T-helper 22 cell (primary cell): ENCODE measurements at regions not wholly inside any gene's neighbourhood (a gene's known extent, or its start where the extent isn't known, plus 50 kb on each side); places are given as distances from the start of the nearest gene placed in this dataset.
"Not testable (repeated sequence)": the region's sequence is repeated elsewhere in the genome, so short reads cannot be mapped to it uniquely, and the experiment has no call there.

Source experiments
- DNase-seq: peaks from one replicate; pipeline ENCODE4 v3.0.0-alpha.2; 2020; ENCODE audit warnings: low read depth

DNA sequence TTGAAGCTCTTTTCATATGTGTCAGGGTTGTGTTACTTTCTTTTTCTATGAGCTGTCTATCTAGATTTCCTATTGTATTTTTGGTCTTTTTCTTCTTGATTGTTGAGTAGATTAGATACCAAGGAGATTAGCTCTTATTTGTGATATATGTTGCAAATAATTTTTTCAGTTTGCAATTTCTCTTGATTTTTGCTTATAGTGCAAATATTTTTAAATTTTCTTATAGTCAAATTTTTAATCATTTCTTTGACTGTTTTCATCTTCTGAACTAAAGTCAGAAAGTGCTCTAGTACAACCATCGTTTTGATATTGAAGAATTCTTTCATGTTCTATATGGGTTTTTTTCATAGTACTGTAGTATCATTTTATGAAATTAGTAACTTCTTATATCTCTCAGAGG lies 193.7 kb downstream of the OSTF1 start:
- no peak for DNase-seq

DNA sequence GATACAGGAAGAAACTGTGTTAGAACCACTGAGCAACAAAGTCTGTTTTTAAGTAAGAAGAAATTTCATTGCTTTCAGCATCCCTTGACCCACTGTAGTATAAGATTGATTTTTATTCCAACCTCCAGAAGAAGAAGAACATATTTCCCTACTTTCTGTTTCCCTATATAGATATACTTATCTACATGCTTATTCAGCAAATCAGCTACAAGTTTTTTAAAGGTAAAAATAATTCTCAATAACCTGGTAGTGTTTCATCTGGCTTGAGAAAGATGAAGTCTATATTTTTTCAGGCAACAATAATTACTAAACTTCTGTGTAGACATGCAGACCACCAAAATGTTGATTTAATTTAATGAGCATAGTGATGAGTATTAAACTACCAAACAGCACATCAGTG lies 201.0 kb downstream of the OSTF1 start:
- no peak for DNase-seq

DNA sequence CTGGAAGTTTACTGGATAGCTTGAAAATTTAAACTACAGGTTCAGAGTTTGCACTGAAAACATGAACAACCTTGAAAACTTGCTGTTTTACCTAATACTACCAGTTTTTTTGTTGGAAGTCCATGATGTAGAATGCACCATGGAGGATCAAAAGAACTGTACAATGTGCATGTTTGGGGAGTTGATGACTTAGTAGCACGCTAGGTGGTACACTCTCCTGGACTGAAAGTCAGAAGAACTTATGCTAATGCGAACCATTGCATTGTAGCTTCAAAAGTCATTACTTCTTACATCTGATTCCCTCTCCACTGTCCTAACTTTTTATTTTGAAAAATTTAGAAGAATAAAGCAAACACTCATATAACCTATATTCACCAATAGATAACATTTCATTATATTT lies 211.0 kb downstream of the OSTF1 start:
- no peak for DNase-seq

DNA sequence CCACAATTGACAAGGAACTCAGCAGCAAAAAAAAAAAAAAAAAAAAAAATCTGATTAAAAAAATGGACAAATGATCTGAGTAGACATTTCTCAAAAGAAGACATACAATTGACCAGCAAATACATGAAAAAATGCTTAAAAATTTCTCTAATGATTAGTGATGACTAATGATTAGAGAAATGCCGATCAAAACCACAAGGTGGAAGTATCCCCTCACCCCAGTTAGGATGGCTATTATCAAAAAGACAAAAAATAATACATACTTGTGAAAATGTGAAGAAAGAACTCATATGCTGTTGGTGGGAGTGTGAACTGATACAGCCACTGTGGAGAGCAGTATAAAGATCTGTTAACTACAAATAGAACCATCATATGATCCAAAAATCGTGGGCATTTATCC lies 245.3 kb downstream of the OSTF1 start:
- DNase-seq = no peak

DNA sequence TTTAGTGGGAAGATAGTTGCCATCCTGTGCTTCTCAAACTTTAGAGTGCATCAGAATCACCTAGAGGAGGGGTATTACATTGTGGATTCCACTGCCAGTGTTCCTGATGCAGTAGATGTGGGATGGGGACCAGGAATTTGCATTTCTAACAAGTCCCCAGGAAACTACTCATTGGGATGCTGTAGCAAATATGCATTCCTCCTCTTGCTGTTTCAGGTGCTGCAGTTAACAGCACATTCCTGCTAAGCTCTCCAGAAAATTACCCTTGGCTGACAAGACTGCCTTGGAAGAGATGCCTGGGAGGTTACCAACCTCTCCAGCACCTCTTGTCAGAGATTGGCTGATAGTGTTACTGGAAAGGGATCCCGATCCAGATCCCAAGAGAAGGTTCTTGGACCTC lies 270.5 kb downstream of the OSTF1 start:
- no peak for DNase-seq

DNA sequence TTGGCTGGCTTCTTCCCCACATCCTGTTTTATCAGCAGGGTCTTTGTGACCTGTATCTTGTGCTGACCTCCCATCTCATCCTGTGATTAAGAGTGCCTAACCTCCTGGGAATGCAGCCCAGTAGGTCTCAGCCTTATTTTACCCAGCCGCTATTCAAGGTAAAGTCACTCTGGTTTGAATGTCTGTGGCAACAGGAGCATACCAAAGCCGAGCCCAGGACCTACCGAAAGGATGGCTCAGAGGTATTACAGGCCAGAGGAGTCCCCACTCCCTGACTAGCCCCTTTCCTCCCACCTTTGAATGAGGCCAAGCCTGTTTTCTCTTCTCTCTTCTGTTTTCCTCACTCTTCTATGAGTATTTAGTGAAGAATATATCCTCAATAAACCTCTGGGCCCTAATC lies 271.3 kb downstream of the OSTF1 start:
- DNase-seq = no peak

DNA sequence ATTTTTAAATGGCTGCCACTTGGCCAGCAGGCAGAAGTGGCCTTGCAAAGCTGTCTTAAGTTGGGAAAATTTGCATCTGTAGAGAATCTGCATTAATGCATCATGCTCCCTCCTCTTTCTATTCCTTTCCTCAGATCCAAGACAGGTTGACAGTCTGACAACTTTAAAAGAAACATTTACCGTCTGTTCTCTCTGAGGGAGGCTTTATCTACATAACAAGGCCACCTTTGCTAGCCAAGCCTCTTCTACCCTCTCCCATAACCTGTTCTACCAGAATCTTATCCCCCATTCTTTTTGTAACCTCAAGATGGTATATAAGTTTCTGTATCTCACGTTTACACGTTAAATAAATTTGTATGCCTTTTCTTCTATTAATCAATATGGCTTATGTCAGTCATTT lies 271.9 kb downstream of the OSTF1 start:
- no peak for DNase-seq

DNA sequence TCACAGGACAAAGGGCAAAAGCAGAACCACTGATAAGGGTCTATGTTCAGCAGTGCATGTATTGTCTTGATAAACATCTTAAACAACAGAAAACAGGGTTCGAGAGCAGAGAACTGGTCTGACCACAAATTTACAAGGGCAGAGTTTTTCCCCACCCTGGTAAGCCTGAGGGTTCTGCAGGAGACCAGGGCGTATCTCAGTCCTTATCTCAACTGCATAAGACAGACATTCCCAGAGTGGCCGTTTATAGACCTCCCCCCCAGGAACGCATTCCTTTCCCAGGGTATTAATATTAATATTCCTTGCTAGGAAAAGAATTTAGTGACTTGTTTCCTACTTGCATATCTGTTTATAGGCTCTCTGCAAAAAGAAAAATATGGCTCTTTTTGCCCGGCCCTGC lies 274.1 kb downstream of the OSTF1 start:
- DNase-seq = not testable (repeated sequence)

DNA sequence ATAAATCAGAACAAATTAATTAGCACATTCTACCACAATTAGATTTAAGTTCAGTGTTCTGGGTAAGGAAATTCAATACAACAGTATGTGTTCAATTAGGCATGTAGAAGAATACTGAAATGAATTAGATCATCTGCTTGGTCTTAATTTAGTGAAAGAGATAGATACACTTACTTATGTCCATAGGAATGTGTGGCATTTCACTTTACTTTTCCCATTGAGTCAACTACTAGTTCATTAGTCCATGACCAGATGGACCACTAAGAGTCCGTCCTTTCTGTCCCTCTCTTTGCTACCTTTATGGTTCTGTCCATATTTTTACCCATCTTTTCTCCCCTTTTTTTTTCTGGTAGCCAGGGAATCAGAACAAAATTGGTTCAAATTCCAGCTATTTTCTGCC lies 276.9 kb downstream of the OSTF1 start:
- no peak for DNase-seq

DNA sequence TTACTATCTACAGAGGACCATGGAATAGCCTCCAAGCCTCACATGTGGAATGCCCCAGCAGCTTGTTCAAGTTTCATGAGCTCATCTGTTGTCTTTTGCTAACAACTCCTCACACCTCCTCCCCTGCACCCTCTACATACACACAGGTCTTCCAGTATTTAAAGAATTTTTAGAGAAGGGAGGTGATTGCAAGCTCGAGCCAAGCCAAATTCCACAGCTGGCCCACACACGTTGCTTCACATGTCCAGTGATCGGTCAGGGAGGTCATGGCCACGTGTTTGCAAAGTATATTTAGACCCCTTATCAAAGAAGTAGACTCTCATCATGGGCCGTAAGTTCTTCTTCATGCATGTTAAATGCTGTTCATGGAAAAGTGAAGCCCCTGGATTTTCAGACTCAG lies 281.7 kb downstream of the OSTF1 start:
- DNase-seq = no peak

DNA sequence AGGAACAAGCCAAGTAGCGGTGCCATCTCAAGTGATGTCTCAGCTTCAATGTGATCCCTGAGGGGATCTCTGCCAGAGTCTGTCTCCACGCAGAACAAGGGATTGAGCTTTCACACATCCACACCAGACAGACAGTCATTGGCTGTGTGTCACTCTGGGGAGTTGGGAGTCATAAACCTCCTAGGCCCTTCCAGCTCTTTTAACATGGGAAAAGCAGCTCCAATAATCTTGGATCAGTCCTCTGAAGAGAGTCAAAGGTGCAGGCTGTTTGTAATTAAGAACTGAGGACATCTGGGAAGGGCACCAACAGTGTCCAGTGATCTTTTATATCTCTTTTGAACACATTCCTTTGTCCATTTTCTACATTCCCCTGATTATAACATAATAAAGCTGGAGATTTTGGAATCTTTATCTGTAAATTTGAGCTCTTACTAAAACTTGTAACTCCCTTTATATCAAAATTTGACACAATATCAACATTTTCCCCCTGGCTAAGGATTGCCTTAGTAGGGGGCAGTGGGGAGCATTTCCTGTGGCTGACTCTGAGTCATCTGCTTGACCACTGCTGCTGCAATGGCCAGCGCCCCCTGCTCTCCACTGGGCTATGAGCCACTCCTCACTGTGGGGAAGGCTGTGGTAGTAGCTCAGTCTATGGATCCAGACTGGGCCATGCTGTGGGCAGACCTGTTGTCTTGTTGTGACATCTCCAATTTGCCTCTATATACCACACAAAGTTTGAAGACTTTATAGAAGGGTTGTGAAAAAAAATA lies 284.4 kb downstream of the OSTF1 start:
- DNase-seq = no peak

DNA sequence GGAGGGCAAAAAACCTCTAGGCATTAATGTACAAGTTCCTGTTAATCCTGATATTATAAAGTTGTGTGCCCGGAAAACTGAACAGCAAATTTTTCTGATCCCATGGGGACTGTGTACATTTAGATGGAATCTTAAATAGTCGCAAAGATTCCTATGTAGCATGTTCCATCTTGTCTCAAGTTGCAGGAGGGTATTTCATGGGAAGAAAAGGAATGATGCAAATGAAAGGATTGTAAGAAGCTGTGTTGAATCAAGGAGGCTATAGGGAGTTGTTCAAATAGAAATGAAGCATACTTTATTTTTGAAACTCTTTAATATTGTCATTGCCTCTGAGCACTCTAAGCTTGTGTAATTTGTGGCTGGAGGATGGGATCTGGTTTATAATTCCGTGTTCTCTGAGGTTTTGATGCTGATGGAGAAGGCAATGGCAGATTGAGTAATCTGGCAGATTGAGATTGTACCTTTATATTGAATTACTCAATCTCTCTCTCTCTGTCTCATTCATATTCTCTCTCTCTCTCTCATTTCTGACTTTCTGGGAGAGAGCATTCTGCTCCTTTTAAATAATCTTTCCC lies 288.5 kb downstream of the OSTF1 start:
- no peak for DNase-seq

DNA sequence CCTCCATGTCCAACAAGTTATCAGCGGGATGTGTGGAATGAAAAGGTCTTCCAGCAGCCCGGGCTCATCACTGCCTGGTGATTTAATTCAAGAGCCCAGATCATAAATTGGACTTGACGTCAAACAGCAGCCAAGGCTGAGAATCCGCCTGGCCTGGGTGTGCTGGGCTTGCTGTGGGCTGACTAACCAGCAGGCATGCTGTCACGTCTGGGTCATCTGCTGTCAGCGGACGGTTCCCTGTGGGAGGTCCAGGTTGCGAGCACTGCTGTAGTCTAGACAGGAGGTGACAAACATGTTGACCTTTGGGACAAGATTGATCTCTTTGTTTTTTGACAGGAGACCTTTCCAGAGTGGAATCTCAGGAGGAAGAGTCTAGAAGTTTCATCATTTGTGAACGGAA lies 289.7 kb downstream of the OSTF1 start:
- DNase-seq = no peak

DNA sequence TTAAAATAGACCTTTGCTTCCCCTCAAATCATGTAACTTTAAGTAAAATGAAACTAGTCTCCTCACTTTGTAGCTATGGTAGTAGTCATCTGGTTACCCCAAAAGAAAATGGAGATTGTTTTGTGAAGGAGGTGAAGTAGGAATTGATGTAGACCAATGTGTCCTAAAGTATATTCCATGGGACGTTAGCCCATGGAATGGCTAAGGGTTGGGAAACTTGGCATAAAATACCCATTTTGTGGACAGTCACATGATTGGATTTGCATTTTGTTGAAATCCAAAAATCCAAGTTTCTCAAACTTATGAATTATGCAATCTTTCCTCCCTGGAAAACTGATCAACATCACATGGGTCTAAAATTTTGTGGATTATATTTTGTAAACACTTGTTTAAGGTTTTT lies 290.6 kb downstream of the OSTF1 start:
- no peak for DNase-seq

DNA sequence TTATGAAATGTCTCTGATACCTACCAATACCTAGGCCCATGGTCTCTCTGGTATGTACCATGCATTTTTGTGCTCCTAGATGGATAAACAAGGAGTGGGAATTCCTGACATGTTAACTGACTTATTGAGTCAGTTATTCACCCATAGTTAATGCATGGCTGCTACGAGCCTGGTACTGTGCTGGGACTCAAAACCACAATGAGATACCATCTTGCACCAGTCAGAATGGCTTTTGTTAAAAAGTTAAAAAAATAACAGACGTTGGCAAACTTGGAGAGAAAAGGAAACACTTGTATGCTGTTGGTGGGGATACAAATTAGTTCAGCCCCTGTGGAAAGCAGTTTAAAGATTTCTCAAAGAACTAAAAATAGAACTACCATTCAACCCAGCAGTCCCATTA lies 293.8 kb downstream of the OSTF1 start:
- no peak for DNase-seq

DNA sequence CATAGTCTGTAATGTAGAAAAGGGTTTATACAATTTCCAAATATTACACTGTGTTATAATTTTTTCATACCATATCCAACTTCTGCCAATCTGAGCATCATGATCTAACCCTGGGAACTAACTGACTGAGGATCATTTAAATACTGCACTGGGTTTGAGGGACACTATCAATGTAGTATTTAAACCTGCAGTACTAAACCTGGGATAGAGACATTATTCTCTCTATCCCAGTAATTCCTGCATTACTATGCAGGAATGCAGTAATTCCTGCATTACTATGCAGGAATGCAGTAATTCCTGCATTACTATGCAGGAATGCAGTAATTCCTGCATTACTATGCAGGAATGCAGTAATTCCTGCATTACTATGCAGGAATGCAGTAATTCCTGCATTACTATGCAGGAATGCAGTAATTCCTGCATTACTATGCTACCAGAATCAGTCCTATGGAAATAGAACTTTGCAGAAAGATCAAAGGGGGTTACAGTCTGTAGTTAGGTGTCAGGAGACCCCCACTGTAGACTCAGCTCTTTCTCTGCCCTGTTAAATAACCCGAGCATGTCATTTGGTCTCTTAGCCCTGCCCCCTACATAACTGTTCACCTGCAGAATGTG lies 295.2 kb downstream of the OSTF1 start:
- DNase-seq = not testable (repeated sequence)

DNA sequence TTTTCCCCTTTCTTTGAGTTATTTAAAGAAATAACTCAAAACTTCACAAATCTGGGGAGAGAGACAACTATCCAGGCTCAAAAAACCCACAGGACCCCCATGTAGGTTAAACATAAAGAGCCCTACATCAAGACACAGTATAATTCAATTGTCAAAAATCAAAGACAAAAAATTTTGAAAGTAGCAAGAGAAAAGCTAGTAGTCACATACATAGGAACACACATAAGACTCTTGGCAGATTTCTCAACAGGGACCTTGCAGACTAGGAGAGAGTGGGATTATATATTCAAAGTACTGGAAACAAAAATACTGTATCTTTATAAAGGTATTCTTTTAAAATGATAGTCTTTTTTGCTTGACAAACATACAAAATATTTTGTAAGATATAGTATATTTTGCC lies 296.9 kb downstream of the OSTF1 start:
- DNase-seq = no peak

DNA sequence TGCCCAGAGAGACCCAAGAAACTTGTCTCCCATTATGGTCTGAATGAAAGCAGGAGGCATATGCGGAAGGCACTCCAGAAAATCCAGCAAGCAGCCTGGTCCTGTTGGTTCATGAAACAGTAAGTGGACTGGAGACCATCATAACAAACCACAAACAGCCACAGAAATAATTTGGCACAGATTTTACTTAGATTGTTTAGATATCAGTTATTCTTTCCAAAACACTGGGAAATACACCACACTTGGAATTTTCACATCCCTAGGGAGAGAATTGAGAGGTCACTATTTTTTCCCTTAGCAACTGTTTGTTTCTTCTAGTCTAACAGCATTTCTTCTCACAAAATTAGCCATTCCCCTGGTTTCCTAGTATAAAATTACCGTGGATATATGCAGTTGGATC lies 300.8 kb downstream of the OSTF1 start:
- no peak for DNase-seq

DNA sequence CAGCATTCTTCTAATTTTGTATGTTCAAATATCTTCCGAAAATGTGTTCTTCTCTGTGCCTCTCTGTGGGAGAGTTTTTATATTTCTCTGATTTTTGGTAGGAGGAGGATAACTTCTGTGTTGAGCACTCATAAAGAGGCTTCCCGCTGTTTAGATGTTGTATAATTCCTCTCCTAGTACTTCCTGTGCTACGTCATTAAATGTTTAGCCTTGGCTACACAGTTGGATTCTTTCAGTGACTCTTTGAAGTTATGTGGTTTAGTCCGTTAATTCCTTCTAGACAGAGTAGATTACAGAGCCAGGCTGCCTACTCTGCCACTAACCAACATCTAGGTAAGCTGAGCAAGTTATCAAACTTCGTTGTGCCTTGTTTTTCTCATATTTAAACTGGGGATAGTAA lies 302.6 kb downstream of the OSTF1 start:
- no peak for DNase-seq

DNA sequence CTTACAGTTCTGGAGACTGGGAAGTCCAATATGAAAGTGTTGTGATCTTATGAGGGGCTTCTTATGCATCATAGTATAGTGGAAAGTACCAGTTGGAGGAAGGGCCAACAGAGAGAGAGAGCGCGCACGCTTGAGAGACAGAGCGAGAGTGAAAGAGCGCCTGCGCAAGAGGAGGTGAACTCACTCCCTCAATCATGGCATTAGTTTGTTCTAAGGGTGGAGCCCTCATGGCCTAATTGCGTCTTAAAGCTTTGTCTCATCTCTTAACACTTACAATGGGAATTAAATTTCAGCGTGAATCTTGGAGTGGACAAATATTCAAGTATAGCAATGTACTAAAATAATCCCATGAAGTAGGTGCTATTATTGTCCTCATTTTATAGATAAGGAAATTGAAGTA lies 303.2 kb downstream of the OSTF1 start:
- no peak for DNase-seq

DNA sequence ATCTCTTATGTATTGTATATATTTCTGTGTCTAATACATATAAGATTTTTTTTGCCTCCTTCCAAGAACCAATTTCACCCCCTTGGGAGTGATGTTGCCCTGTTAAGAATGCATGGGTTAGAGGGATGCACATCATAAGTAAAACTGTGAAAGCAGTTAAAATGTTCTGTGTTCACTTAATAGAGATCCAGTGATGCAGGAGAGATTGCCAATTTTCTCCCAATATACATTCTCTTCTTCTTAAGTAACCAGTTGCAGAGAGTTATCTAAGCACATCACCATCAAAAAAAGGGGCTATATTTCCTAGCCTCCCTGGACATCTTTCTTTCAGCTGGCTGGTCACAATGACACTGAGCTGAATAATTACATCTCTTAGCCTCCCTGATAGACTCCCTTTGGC lies 307.0 kb downstream of the OSTF1 start:
- DNase-seq = no peak

DNA sequence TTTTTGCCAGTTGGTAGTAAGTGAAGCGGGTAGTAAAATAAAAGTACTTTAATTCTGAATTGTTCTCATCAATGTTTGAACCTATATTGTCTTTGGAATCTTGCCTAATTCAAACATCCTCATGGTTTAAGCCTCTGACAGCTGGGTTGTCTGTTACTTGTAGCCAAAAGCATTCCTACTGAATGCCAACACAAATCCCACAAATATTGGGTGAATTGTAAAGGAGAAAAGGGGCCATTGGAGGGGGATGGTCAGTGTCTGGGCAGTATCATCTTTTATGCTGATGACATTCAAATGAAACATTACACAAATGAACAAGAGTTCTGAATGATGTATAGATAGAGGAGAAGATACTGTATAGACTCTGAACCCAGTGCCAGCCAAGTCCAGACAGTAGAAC lies 309.5 kb downstream of the OSTF1 start:
- no peak for DNase-seq

DNA sequence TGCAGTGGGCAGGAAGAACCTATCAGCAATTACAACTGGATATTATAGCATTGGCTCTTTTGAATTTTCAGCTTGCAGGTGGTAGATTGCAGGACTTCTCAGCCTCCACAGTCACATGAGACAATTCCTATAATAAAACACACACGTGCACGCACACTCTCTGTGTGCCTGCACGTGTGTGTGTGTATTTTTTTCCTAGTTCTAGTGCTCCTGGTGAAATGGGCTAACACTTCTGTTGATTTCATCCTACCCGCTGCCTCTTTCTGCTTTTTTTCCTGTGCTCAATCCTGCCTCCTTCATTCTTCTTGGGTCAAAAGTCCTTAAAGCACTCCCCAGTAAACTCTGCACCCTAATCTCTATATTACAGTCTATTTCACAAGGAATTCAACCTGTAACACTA lies 320.1 kb downstream of the OSTF1 start:
- no peak for DNase-seq

DNA sequence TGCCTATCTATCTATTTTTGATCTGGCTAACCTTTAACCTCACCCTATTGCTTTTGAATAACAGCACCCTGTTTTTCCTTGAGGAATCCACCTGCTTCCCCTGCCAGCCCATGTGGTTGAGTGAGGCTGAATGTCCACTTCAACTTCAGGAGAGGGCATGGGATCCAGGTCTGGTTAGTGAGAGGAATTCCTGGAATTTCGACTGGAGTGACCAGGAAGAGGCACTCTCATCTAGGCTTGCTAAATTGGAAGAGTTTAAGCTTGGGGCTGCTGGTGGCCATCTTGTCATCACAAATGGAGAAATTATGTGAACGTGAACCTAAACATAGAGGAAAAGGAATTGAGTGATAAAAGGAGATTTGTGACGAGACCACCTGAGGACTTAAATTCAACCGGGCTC lies 322.1 kb downstream of the OSTF1 start:
- DNase-seq = no peak
